Esophagus muscularis mucosa (tissue), 3 donors: ENCODE measurements at regions not wholly inside any gene's neighbourhood (a gene's known extent, or its start where the extent isn't known, plus 50 kb on each side); places are given as distances from the start of the nearest gene placed in this dataset.

Source experiments
- POLR2AphosphoS5 ChIP-seq, 2 donors: sonication (generic); formaldehyde crosslinking; IDR thresholded peaks; one replicate each; pipeline ENCODE4 v1.6.1; 2017; ENCODE audit warnings: antibody characterized with exemption in 2 of 2
- TF ChIP-seq, protein P1 (sequence below), 3 experiments: fragments of 200-600 bp in 2 of 3; fragments of 450-650 bp in 1 of 3; sonication (generic) in 2 of 3; IDR thresholded peaks; one replicate each; pipeline ENCODE4 v1.5.1; 2017 to 2019; ENCODE audit warnings: antibody characterized with exemption in 3 of 3, mild to moderate bottlenecking in 2 of 3, moderate library complexity in 1 of 3

DNA sequence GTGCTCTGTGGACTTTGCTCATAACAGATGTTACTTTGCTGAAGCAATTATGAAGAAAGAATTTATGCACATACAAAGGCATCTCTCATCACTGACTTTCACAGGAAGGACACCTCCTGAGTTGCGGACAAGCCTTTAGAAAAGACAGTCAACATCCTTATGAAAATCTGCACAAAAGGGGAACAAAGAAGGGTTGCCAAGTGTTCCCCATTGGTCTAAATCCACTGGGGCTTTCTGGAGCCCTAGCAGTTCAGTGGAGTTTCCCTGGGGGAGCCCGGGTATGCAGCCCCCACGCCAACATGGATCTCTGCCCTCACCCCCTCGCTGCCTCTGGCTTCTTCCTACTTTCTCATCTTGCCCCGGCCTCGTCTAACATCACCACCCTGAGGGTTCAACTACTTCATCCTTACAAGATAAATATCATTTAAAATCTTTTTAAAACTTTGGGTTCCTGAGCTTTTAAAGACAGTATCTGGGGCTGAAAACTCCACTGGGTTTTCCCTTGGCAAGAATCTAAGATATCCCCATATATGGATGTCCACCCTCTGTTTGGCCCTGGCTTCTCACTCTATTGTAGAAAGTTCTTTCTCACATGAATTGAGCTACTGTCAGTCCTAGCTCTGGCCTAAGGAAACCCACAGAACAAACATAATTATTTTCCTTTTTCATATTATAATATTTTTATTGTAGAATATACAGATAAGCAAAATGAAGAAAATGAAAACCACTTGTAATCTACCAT, 207.9 kb upstream of the RGMA start:
- TF ChIP-seq, protein P1, sequence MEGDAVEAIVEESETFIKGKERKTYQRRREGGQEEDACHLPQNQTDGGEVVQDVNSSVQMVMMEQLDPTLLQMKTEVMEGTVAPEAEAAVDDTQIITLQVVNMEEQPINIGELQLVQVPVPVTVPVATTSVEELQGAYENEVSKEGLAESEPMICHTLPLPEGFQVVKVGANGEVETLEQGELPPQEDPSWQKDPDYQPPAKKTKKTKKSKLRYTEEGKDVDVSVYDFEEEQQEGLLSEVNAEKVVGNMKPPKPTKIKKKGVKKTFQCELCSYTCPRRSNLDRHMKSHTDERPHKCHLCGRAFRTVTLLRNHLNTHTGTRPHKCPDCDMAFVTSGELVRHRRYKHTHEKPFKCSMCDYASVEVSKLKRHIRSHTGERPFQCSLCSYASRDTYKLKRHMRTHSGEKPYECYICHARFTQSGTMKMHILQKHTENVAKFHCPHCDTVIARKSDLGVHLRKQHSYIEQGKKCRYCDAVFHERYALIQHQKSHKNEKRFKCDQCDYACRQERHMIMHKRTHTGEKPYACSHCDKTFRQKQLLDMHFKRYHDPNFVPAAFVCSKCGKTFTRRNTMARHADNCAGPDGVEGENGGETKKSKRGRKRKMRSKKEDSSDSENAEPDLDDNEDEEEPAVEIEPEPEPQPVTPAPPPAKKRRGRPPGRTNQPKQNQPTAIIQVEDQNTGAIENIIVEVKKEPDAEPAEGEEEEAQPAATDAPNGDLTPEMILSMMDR (IDR thresholded peaks at IDR 0.05), result no peak
- no peak for TF ChIP-seq POLR2AphosphoS5 (IDR thresholded peaks at IDR 0.05)
